Hepatocyte (in vitro differentiated cells): ENCODE measurements at regions not wholly inside any gene's neighbourhood (a gene's known extent, or its start where the extent isn't known, plus 50 kb on each side); places are given as distances from the start of the nearest gene placed in this dataset.

Experiments
- DNase-seq: peaks from one replicate; pipeline ENCODE4 v3.0.0-alpha.2; 2016; ENCODE audit warnings: low spot score
- H2AFZ ChIP-seq: fragments of 200-600 bp; sonication (generic); 2 replicates; pipeline ENCODE4 v1.6.0; 2016; ENCODE audit warnings: antibody characterized with exemption, mild to moderate bottlenecking
- H3K27ac ChIP-seq: fragments of 200-600 bp; sonication (generic); 2 replicates; pipeline ENCODE4 v1.5.1; 2016; ENCODE audit warnings: mild to moderate bottlenecking
- H3K27me3 ChIP-seq: fragments of 200-600 bp; sonication (generic); 2 replicates; pipeline ENCODE4 v1.6.1; 2016
- H3K36me3 ChIP-seq: fragments of 200-600 bp; sonication (generic); replicated peaks from 2 replicates; pipeline ENCODE4 v1.5.1; 2016; ENCODE audit warnings: low read depth; ENCODE audit not compliant: insufficient read depth
- H3K4me1 ChIP-seq: fragments of 200-600 bp; sonication (generic); 2 replicates; pipeline ENCODE4 v1.5.1; 2016; ENCODE audit warnings: mild to moderate bottlenecking, moderate library complexity; ENCODE audit not compliant: insufficient read depth
- H3K4me2 ChIP-seq: fragments of 200-600 bp; sonication (generic); 2 replicates; pipeline ENCODE4 v1.6.0; 2016
- H3K4me3 ChIP-seq: fragments of 200-600 bp; sonication (generic); 2 replicates; pipeline ENCODE4 v1.5.1; 2016; ENCODE audit warnings: mild to moderate bottlenecking
- H3K79me2 ChIP-seq: fragments of 200-600 bp; sonication (generic); 2 replicates; pipeline ENCODE4 v1.6.0; 2017; ENCODE audit warnings: mild to moderate bottlenecking
- H3K9me2 ChIP-seq: fragments of 200-600 bp; sonication (generic); replicated peaks from 2 replicates; pipeline ENCODE4 v1.6.0; 2017; ENCODE audit warnings: mild to moderate bottlenecking; ENCODE audit not compliant: insufficient read depth
- H3K9me3 ChIP-seq: fragments of 200-600 bp; sonication (generic); 2 replicates; pipeline ENCODE4 v1.5.1; 2016; ENCODE audit warnings: low read depth, mild to moderate bottlenecking
- H4K20me1 ChIP-seq: fragments of 200-600 bp; sonication (generic); 2 replicates; pipeline ENCODE4 v1.6.0; 2016; ENCODE audit warnings: mild to moderate bottlenecking; ENCODE audit not compliant: insufficient read depth, poor library complexity, severe bottlenecking
- CTCF ChIP-seq: fragments of 200-600 bp; sonication (generic); IDR thresholded peaks from 2 replicates; pipeline ENCODE4 v1.5.1; 2016; ENCODE audit warnings: antibody characterized with exemption, mild to moderate bottlenecking; ENCODE audit not compliant: poor library complexity
- EZH2 ChIP-seq: fragments of 200-600 bp; sonication (generic); IDR thresholded peaks from 2 replicates; pipeline ENCODE4 v1.6.1; 2016; ENCODE audit warnings: antibody characterized with exemption, mild to moderate bottlenecking, borderline replicate concordance
- EZH2phosphoT487 ChIP-seq: fragments of 200-600 bp; sonication (generic); IDR thresholded peaks from one replicate; pipeline ENCODE4 v1.6.1; 2018; ENCODE audit warnings: antibody characterized with exemption, mild to moderate bottlenecking, low read depth, moderate library complexity; ENCODE audit not compliant: unreplicated experiment, severe bottlenecking
- WGBS: methylation state at CpG from one replicate; pipeline ENCODE4 v1.1.6; 2016; ENCODE audit warnings: low lambda C conversion rate; ENCODE audit errors: missing lambda C conversion rate; 5-methylcytosine and 5-hydroxymethylcytosine counted together

GRCh38 chr5:5006548-5006947 lies 133.6 kb upstream of the ADAMTS16 start:
- DNase-seq = no peak
- H3K79me2 ChIP-seq = no peaks in the 10 kb centered on the region
- H3K27ac ChIP-seq = no peak overlapping the region
- no peaks in the 10 kb centered on the region for H3K27me3 ChIP-seq
- H3K9me3 ChIP-seq = no peaks in the 10 kb centered on the region
- no peak overlapping the region for H3K4me2 ChIP-seq
- WGBS = 82% methylated on average over 3 of the region's 3 CpGs
- no peaks in the 10 kb centered on the region for H3K36me3 ChIP-seq
- no peak overlapping the region for H3K4me3 ChIP-seq
- H2AFZ ChIP-seq = no peak overlapping the region
- no peaks in the 10 kb centered on the region for H3K4me1 ChIP-seq
- no peaks in the 10 kb centered on the region for H4K20me1 ChIP-seq
- no peaks in the 10 kb centered on the region for H3K9me2 ChIP-seq
- TF ChIP-seq EZH2phosphoT487 (no peak), CTCF (no peak), EZH2 (no peak)

- Histone ChIP-seq H3K27ac (no peak overlapping the region), H3K36me3 (no peaks in the 10 kb centered on the region), H2AFZ (no peak overlapping the region), H3K4me2 (no peak overlapping the region), H3K4me3 (no peak overlapping the region), H3K27me3 (no peaks in the 10 kb centered on the region), H3K9me3 (no peaks in the 10 kb centered on the region), H4K20me1 (no peaks in the 10 kb centered on the region), H3K9me2 (no peaks in the 10 kb centered on the region), H3K4me1 (no peaks in the 10 kb centered on the region), H3K79me2 (no peaks in the 10 kb centered on the region)
- no peak for DNase-seq
- 91% methylated on average over 4 of the region's 4 CpGs for WGBS
- TF ChIP-seq CTCF = no peak
- no peak for TF ChIP-seq EZH2
- TF ChIP-seq EZH2phosphoT487 = no peak
Measured at GRCh38 chr5:5009240-5009639, 130.9 kb upstream of the ADAMTS16 start.

- no peak for TF ChIP-seq CTCF
- TF ChIP-seq EZH2 = no peak
- no peak for TF ChIP-seq EZH2phosphoT487
- H3K27ac ChIP-seq = no peak overlapping the region
- WGBS = 91% methylated on average over 4 of the region's 4 CpGs
Measured at GRCh38 chr5:5011151-5011550, 129.0 kb upstream of the ADAMTS16 start.

More at GRCh38 chr5:5011151-5011550, 129.0 kb upstream of the ADAMTS16 start:
- no peaks in the 10 kb centered on the region for H3K9me2 ChIP-seq
- DNase-seq = no peak
- no peak overlapping the region for H3K4me2 ChIP-seq
- H3K79me2 ChIP-seq = no peaks in the 10 kb centered on the region
- no peaks in the 10 kb centered on the region for H3K36me3 ChIP-seq
- no peaks in the 10 kb centered on the region for H4K20me1 ChIP-seq
- no peak overlapping the region for H2AFZ ChIP-seq
- no peaks in the 10 kb centered on the region for H3K9me3 ChIP-seq
- H3K4me3 ChIP-seq = no peak overlapping the region
- H3K4me1 ChIP-seq = peaks cover 8% of the 10 kb centered on the region
- H3K27me3 ChIP-seq = peaks cover 6% of the 10 kb centered on the region
